ENCODE measurements at regions not wholly inside any gene's neighbourhood (a gene's known extent, or its start where the extent isn't known, plus 50 kb on each side); places are given as distances from the start of the nearest gene placed in this dataset.

- TF ChIP-seq EP300 (IDR thresholded peaks at IDR 0.05) (no peak), CTCF (IDR thresholded peaks at IDR 0.05) (peak in 4 of 6 experiments; percentile 36 to 62 (median 52)), POLR2AphosphoS5 (IDR thresholded peaks at IDR 0.05) (no peak)
Observed at GRCh38 chr3:181176601-181177000, 187.1 kb upstream of the DNAJC19 start.

Measured in upper lobe of left lung (tissue), 4 donors.